ENCODE measurements at regions not wholly inside any gene's neighbourhood (a gene's known extent, or its start where the extent isn't known, plus 50 kb on each side); places are given as distances from the start of the nearest gene placed in this dataset.

DNA sequence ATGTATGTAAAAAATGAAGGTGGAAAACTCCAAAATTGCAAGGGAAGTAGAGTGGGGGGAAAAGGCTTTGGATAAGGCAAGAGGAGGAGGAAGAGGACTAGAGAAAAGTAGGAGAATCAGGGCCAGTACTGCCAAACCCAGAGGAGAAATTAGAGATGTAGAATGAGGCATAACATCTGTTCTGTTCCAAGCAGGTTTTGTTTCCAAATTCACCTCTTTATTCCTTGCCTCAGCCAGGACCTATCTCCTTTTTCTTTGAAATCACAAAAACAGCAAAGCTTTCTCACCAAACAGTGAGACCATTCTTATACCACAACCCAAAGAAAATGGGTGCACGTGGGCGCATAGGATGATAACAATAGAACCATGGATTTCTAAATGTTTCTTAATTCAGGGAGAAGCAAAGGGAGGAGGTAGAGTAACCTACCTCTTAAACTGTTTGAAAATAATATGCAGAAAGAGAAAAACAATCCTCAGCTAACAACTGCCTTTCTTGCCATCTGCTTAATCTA lies 383.3 kb upstream of the PKN2 start:
- H3K27ac ChIP-seq (ENCODE audit: low read depth in 1 of 2, low read length in 2 of 2), result no peak overlapping the region
- no peak overlapping the region for H3K4me3 ChIP-seq (ENCODE audit: low read depth in 1 of 3, low read length in 3 of 3)
- H3K9ac ChIP-seq (ENCODE audit: low read depth in 1 of 2, low read length in 2 of 2), result no peak overlapping the region
- no peaks in the 10 kb centered on the region for H3K27me3 ChIP-seq (ENCODE audit: control insufficient read depth in 4 of 4, insufficient read depth in 4 of 4, low read length in 3 of 4)
- peaks cover 0 to 4% (median 1%) of the 10 kb centered on the region in 4 donors for H3K4me1 ChIP-seq (ENCODE audit: control insufficient read depth in 4 of 4, insufficient read depth in 4 of 4, low read length in 3 of 4)
- no peaks in the 10 kb centered on the region for H3K9me3 ChIP-seq (ENCODE audit: control insufficient read depth in 4 of 4, low read length in 3 of 4)
- 95% methylated on average over 2 of the region's 2 CpGs for whole genome bisulfite sequencing
- H3K36me3 ChIP-seq (ENCODE audit: control insufficient read depth in 4 of 4, insufficient read depth in 3 of 4, low read depth in 1 of 4, low read length in 3 of 4), result no peaks in the 10 kb centered on the region
- TF ChIP-seq HNF4A (conservative IDR thresholded peaks at IDR 0.05) (no peak), ATF3 (IDR thresholded peaks at IDR 0.05) (no peak), REST (IDR thresholded peaks at IDR 0.05) (no peak), ZBTB33 (IDR thresholded peaks at IDR 0.05) (no peak), RXRA (IDR thresholded peaks at IDR 0.05) (no peak), GABPA (IDR thresholded peaks at IDR 0.05 in 1 of 2, conservative IDR thresholded peaks at IDR 0.05 in 1 of 2) (no peak), FOXA1 (IDR thresholded peaks at IDR 0.05) (no peak), YY1 (IDR thresholded peaks at IDR 0.05) (no peak), JUND (IDR thresholded peaks at IDR 0.05) (no peak), TAF1 (conservative IDR thresholded peaks at IDR 0.05) (no peak), FOXA2 (IDR thresholded peaks at IDR 0.05) (no peak), EGR1 (IDR thresholded peaks at IDR 0.05; ENCODE audit: low read depth in 2 of 2) (no peak), CTCF (IDR thresholded peaks at IDR 0.05; ENCODE audit: low read depth, low read length, missing input control) (no peak), NR2F2 (IDR thresholded peaks at IDR 0.05) (no peak), MAX (IDR thresholded peaks at IDR 0.05) (no peak), RAD21 (IDR thresholded peaks at IDR 0.05) (no peak), HNF4G (IDR thresholded peaks at IDR 0.05) (no peak), SP1 (IDR thresholded peaks at IDR 0.05) (no peak)
- DNase-seq (ENCODE audit: low spot score), result no peak
